Epithelial cell of proximal tubule (primary cell): ENCODE measurements at regions not wholly inside any gene's neighbourhood (a gene's known extent, or its start where the extent isn't known, plus 50 kb on each side); places are given as distances from the start of the nearest gene placed in this dataset.

Experiments
- DNase-seq: peaks from one replicate; pipeline ENCODE4 v3.0.0-alpha.2; 2011; ENCODE audit warnings: low read depth
- H3K4me3 ChIP-seq: 2 replicates; pipeline ENCODE4 v1.5.1; 2011; ENCODE audit warnings: low read depth, mild to moderate bottlenecking, low read length
- CTCF ChIP-seq: conservative IDR thresholded peaks from 2 replicates; pipeline ENCODE4 v1.5.1; 2012; ENCODE audit warnings: low read depth, mild to moderate bottlenecking, low read length

GRCh38 chr9:80698725-80699410, 990.5 kb downstream of the TLE1 start:
- no peak for DNase-seq
- no peak for TF ChIP-seq CTCF
- H3K4me3 ChIP-seq = no peak overlapping the region

- TF ChIP-seq CTCF = no peak
- no peak for DNase-seq
- H3K4me3 ChIP-seq = no peak overlapping the region
These were observed 996.6 kb downstream of the TLE1 start for GRCh38 chr9:80692751-80693150.

DNA sequence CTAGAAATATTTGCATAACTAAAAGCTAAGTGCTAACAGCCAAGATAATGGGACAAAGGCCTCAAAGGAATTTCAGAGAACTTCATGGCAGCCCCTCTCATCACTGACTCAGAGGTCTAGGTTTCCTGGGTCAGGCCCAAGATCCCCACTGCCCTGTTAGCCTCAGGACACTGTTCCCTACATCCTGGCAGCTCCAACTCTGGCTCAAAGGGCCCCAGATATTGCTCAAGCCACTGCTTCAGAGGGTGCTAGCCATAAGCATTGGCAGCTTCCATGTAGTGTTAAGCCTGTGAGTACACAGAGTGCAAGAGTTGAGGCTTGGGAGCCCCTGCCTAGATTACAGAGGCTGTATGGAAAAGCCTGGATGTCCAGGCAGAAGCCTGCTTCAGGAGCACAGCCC, 998.1 kb downstream of the TLE1 start:
- TF ChIP-seq CTCF = no peak
- H3K4me3 ChIP-seq = no peak overlapping the region

DNA sequence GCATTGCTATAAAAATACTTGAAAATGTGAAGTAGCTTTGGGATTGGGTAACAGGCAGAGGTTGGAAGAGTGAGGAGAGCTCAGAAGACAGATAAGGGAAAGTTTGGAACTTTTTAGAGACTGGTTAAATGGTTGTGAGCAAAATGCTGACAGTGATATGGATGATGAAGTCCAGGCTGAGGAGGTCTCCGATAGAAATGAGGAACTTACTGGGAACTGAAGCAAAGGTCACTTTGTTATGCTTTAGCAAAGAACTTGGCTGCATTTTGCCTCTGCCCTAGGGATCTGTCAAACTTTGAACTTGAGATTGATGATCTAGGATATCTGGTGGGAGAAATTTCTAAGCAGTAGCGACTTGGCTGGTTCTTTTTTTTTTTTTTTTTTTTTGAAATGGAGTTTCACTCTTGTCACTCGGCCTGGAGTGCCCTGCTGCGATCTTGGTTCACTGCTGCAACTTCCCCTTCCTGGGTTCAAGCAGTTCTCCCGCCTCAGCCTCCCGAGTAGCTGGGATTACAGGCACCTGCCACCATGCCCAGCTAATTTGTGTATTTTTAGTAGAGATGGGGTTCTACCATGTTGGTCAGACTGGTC, 998.9 kb downstream of the TLE1 start:
- H3K4me3 ChIP-seq = no peak overlapping the region
- TF ChIP-seq CTCF = no peak
- no peak for DNase-seq

More for the DNA sequence above, 998.1 kb downstream of the TLE1 start:
- no peak for DNase-seq

GRCh38 chr9:80679916-80680315, 1009.4 kb downstream of the TLE1 start:
- no peak overlapping the region for H3K4me3 ChIP-seq
- no peak for TF ChIP-seq CTCF
- DNase-seq = no peak

GRCh38 chr9:80678906-80679305, 1010.4 kb downstream of the TLE1 start:
- H3K4me3 ChIP-seq = no peak overlapping the region
- TF ChIP-seq CTCF = no peak
- DNase-seq = no peak

DNA sequence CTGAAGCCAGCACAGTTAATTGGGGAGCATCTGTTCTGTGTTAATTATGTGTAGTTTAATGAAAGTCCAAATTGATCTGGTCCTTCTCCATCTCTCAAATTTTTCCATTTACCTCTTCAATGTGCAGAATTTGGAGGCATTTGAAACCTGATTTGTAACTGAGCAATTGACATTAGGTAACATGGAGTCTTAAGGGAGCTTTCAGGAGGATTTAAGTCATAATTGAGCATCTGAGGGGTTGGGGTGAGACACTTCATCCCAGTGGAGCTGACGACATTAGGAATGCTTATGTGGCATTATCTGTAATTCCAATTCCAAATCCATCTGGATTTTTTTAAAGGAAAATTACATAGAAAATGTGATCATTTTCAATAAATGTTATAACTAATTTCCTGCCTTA, 1015.9 kb downstream of the TLE1 start:
- no peak for DNase-seq
- TF ChIP-seq CTCF = no peak
- H3K4me3 ChIP-seq = no peak overlapping the region
